GM12873 (cell line): ENCODE measurements at regions not wholly inside any gene's neighbourhood (a gene's known extent, or its start where the extent isn't known, plus 50 kb on each side); places are given as distances from the start of the nearest gene placed in this dataset.

Source experiments
- TF ChIP-seq, protein P1 (sequence below): IDR thresholded peaks from 2 replicates; pipeline ENCODE4 v1.5.1; 2012; ENCODE audit warnings: low read depth, mild to moderate bottlenecking, moderate library complexity, low read length, control low read depth; ENCODE audit not compliant: insufficient read depth; ENCODE audit errors: missing control alignments

DNA sequence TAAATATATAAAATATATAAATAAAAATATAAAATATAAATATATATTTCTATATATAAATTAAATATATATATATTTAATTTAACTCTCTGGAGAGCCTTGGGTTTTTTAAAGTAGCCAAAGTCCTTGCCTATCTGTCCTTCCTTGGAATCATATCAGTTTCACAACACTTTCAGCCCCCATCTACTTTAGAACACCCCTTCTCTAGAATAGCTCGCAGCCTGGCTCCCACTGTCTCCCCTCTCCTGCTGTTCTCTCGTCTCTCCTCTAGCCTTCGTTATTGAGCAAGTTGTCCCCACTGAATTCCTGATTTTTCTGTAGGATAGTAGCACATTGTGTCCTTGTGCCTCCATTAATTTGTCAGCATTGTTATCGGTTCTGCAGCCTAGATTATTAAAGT is 677.0 kb downstream of the RNF144A start:
- TF ChIP-seq, protein P1, sequence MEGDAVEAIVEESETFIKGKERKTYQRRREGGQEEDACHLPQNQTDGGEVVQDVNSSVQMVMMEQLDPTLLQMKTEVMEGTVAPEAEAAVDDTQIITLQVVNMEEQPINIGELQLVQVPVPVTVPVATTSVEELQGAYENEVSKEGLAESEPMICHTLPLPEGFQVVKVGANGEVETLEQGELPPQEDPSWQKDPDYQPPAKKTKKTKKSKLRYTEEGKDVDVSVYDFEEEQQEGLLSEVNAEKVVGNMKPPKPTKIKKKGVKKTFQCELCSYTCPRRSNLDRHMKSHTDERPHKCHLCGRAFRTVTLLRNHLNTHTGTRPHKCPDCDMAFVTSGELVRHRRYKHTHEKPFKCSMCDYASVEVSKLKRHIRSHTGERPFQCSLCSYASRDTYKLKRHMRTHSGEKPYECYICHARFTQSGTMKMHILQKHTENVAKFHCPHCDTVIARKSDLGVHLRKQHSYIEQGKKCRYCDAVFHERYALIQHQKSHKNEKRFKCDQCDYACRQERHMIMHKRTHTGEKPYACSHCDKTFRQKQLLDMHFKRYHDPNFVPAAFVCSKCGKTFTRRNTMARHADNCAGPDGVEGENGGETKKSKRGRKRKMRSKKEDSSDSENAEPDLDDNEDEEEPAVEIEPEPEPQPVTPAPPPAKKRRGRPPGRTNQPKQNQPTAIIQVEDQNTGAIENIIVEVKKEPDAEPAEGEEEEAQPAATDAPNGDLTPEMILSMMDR: no peak

DNA sequence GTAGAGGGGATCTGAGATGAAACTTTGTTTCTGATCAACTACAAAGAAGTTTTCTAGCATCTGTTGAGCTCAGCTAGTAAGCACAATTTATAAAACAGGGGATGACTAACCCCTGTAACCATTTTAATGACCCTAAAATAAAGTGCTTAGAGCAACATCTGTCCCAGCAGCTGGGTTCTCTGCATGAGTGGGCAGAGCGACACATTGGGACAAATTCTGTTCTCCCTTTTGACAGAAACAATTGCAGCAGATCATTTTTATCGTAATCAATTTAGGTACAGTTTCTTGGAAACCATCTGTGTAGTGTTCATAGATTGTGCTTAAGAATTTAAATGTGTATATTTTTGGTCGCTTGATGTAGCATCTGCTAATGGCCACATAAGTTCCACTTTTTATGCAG is 678.0 kb downstream of the RNF144A start:
- TF ChIP-seq, protein P1: no peak

DNA sequence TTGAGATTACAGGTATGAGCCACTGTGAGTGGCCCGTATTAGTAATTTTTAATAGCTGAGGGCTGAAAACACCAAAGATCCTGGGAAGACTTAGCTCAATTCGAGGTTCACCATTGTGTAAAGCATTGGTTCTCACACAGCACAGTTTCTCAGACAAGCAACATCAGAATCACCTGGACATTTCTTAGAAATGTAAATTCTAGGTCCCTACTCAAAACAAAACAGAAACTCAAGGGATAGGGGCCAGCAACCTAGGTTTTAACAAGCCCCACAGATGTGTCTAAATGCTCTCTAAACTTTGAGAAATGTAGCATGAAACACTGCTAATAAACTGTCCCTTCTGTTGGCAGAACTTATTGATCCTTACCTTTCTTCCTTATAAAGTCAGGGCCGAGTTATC is 681.2 kb downstream of the RNF144A start:
- TF ChIP-seq, protein P1: no peak

DNA sequence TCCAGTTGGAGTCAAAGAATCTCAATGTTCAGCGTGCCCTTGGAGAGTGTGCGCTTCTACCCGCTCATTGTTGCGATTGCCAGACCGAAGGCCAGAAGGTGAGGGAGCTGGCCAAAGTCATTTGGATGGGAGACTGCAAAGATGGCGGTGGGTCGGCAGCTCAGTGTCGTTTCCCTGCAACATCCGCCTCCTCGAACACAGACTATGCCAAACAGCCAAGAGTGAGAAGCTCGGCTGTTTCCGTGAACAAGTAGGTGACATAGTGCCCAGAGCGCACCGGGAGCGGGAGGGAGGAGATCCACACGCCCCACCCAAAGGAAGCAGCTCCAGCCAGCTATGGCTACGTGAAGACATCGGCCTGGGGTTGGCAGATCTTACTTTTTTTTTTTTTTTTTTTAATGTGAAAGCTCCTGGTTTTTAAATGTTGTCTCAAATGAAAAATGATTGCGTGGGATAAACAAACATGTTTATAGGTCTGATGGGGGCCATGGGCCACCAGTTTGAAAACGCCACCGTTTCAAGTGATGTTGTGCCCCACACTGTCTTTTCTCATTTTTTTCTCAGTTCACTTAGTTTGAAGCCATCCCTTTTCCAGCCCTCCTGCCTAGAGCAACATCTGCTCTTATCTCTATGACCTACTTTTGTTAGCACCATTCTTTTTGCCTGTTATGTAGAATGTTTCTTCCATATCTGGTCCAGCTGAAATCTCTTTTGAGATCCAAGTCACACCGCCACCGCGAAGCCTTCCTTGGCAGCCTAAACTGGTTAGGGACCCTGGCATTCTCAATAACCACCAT is 682.4 kb downstream of the RNF144A start:
- TF ChIP-seq, protein P1: no peak

DNA sequence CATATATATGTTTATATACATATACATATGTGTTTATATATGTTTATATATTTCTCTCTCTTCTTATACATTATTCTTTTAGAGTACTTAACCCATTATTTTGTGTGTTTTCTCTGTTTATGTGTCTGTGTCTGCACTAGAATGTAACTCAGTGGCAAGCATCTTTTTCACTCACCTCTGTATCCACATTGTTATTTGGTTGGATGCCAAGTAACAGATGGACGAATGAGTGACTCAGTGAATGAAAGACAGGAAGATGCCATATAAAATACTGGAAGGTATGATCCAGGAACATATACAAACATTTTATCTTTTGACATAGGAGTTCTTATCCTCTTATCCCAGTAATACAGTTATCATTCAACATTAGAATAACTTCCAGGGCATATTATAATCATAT is 684.8 kb downstream of the RNF144A start:
- TF ChIP-seq, protein P1: no peak

DNA sequence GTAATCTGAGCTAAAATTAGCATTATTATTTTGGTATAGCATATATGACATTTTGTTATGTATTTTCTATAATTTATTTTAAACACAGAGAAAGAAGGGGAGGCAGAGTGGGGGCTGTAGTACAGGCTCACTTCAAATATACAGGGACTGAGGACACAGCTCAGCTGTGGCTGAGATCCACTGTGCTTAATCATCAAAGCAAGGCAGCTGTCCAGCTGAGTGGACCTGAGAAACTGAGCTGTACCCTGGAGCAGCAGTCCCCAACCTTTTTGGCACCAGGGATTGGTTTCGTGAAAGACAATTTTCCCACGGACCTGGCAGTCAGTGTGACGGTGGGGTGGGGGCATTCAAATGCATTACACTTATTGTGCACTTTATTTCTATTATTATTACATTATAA is 687.2 kb downstream of the RNF144A start:
- TF ChIP-seq, protein P1: no peak

DNA sequence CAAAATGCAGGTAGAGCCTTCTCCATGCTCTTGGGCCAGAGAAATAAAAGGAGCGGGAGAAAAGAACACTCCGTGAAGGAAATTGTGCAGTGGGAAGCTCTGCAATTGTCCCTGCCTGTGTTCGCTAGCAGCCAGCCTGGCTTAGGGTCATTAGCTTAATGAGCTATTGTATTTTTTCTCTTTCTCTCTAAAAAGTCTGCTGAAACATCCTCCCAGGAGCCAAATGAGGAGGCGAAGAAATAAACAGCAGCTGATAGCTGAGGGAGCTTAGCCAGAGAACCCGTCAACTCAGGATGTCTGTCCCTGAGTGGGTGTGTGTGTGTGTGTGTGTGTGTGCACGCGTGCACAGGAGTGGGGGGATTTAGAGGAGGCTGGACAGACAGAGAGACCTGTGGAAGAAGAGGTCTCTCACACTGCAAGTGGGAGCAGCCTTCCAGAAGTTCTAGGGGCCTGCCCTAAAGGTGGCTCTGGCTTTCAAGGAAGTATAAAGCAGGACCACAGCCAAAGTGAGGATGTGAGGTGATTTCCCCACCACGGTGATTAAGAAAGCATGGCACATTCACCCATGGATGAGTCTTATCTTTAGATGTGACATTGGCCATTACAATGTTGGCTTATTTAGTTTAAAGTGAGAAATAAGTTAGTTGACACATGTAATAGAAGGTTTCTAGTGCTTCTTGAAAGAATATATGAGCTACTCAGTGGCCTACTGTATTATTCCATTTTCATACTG is 690.4 kb downstream of the RNF144A start:
- TF ChIP-seq, protein P1: no peak
